H1 (cell line): ENCODE measurements at regions not wholly inside any gene's neighbourhood (a gene's known extent, or its start where the extent isn't known, plus 50 kb on each side); places are given as distances from the start of the nearest gene placed in this dataset.

Source experiments
- CTCF ChIA-PET: fragments of 300-600 bp; sonication (Branson Sonifier 250); formaldehyde crosslinking; loops from one replicate; lab custom pipeline; 2021; ENCODE audit not compliant: partially characterized antibody; lab: Charles Lee
- POLR2A ChIA-PET: fragments of 300-600 bp; sonication (Branson Sonifier 250); formaldehyde crosslinking; loops from one replicate; lab custom pipeline; 2021; ENCODE audit warnings: inconsistent platforms; ENCODE audit not compliant: partially characterized antibody; lab: Charles Lee
- DNase-seq, 2 experiments: peaks; one replicate each; pipeline versions ENCODE4 v3.0.0 to v3.0.0-alpha.2; 2010 to 2022; ENCODE audit warnings: low spot score in 2 of 2, low read depth in 1 of 2, mixed read lengths in 1 of 2
- FAIRE-seq: peaks from 2 replicates; lab custom pipeline; 2011; peaks lifted over from hg19 to GRCh38; lab: Jason Lieb, UNC
- H2AFZ ChIP-seq: 2 replicates; pipeline ENCODE4 v1.8.1; 2012; ENCODE audit warnings: low read length, inconsistent platforms
- H2AK5ac ChIP-seq: 2 replicates; pipeline ENCODE4 v1.6.1; 2013; ENCODE audit warnings: low read depth, low read length
- H2BK120ac ChIP-seq: replicated peaks from 2 replicates; pipeline ENCODE3; 2013; ENCODE audit warnings: low read depth, low read length, inconsistent platforms
- H2BK12ac ChIP-seq: 2 replicates; pipeline ENCODE4 v1.6.1; 2013; ENCODE audit warnings: low read depth, low read length
- H2BK15ac ChIP-seq: 2 replicates; pipeline ENCODE4 v1.6.1; 2013; ENCODE audit warnings: low read length
- H2BK20ac ChIP-seq: 2 replicates; pipeline ENCODE4 v1.6.1; 2013; ENCODE audit warnings: low read length
- H2BK5ac ChIP-seq: 2 replicates; pipeline ENCODE4 v1.6.1; 2013; ENCODE audit warnings: low read depth, low read length
- H3K14ac ChIP-seq: 2 replicates; pipeline ENCODE4 v1.6.1; 2013; ENCODE audit warnings: inconsistent platforms; ENCODE audit not compliant: insufficient read length
- H3K18ac ChIP-seq: 2 replicates; pipeline ENCODE4 v1.6.1; 2013; ENCODE audit warnings: low read length; ENCODE audit errors: extremely low read depth
- H3K23ac ChIP-seq: 2 replicates; pipeline ENCODE4 v1.6.1; 2013; ENCODE audit warnings: inconsistent platforms; ENCODE audit not compliant: insufficient read length
- H3K23me2 ChIP-seq: 2 replicates; pipeline ENCODE4 v1.6.1; 2013; ENCODE audit warnings: low read depth, low read length
- H3K27ac ChIP-seq: 2 replicates; pipeline ENCODE4 v1.6.1; 2011; ENCODE audit warnings: low read depth, low read length, inconsistent platforms
- H3K27me3 ChIP-seq, 4 experiments: replicated peaks in 1 of 4; 1 replicate in 1 of 4; 2 replicates in 3 of 4; pipeline versions ENCODE4 v1.6.1 to v1.8.1; 2011 to 2013; ENCODE audit warnings: low read length in 3 of 4, mild to moderate bottlenecking in 3 of 4, inconsistent platforms in 2 of 4, mixed read lengths in 2 of 4, moderate library complexity in 1 of 4; ENCODE audit not compliant: control insufficient read depth in 3 of 4, insufficient read depth in 3 of 4; ENCODE audit errors: extremely low read depth in 1 of 4
- H3K36me3 ChIP-seq, 4 experiments: 2 replicates each; pipeline versions ENCODE4 v1.6.1 to v1.8.1; 2011 to 2013; ENCODE audit warnings: mild to moderate bottlenecking in 4 of 4, low read length in 3 of 4, moderate library complexity in 2 of 4, control low read depth in 1 of 4, inconsistent platforms in 1 of 4; ENCODE audit not compliant: insufficient read depth in 4 of 4, control insufficient read depth in 2 of 4
- H3K4ac ChIP-seq: replicated peaks from 2 replicates; pipeline ENCODE3; 2013; ENCODE audit warnings: low read length, low read depth, mixed read lengths, inconsistent platforms; ENCODE audit not compliant: insufficient read length
- H3K4me1 ChIP-seq, 4 experiments: replicated peaks in 1 of 4; 1 replicate in 1 of 4; 2 replicates in 3 of 4; pipeline versions ENCODE4 v1.6.1 to v1.8.1; 2011 to 2013; ENCODE audit warnings: low read length in 3 of 4, inconsistent platforms in 2 of 4, mixed read lengths in 1 of 4; ENCODE audit not compliant: insufficient read depth in 4 of 4, control insufficient read depth in 3 of 4
- H3K4me2 ChIP-seq, 2 experiments: 2 replicates each; pipeline versions ENCODE4 v1.6.1 to v1.8.1; 2011 to 2013; ENCODE audit warnings: low read depth in 2 of 2, low read length in 2 of 2, control low read depth in 1 of 2, inconsistent platforms in 1 of 2, mild to moderate bottlenecking in 1 of 2; ENCODE audit not compliant: insufficient read depth in 1 of 2
- H3K4me3 ChIP-seq, 4 experiments: fragments of 200-600, 300-600 bp in 1 of 4; sonication (generic), shearing (Covaris generic), sonication (Bioruptor Twin) in 1 of 4; 2 replicates each; pipeline versions ENCODE4 v1.5.1 to v1.8.1; 2011 to 2016; ENCODE audit warnings: low read length in 4 of 4, low read depth in 3 of 4, control low read depth in 2 of 4, inconsistent platforms in 2 of 4, mild to moderate bottlenecking in 2 of 4, mixed read lengths in 1 of 4, moderate library complexity in 1 of 4; ENCODE audit not compliant: insufficient read depth in 2 of 4; ENCODE audit errors: extremely low read depth in 1 of 4
- H3K56ac ChIP-seq: replicated peaks from 2 replicates; pipeline ENCODE3; 2013; ENCODE audit warnings: low read depth, mild to moderate bottlenecking, mixed read lengths, low read length, inconsistent platforms; ENCODE audit not compliant: insufficient read length
- H3K79me1 ChIP-seq: 2 replicates; pipeline ENCODE4 v1.6.1; 2013; ENCODE audit warnings: low read depth, low read length, control low read depth
- H3K79me2 ChIP-seq, 2 experiments: 2 replicates each; pipeline versions ENCODE4 v1.6.1 to v1.8.1; 2012 to 2013; ENCODE audit warnings: low read length in 2 of 2, mild to moderate bottlenecking in 2 of 2, inconsistent platforms in 1 of 2; ENCODE audit not compliant: insufficient read depth in 2 of 2, control insufficient read depth in 1 of 2
- H3K9ac ChIP-seq, 4 experiments: replicated peaks in 1 of 4; 1 replicate in 1 of 4; 2 replicates in 3 of 4; pipeline versions ENCODE4 v1.6.1 to v1.8.1; 2011 to 2013; ENCODE audit warnings: low read depth in 3 of 4, low read length in 3 of 4, control low read depth in 2 of 4, mild to moderate bottlenecking in 2 of 4, moderate library complexity in 2 of 4, inconsistent platforms in 1 of 4; ENCODE audit errors: extremely low read depth in 1 of 4
- H3K9me3 ChIP-seq, 2 experiments: 2 replicates each; pipeline versions ENCODE4 v1.6.1 to v1.8.1; 2012 to 2013; ENCODE audit warnings: mild to moderate bottlenecking in 2 of 2, moderate library complexity in 2 of 2, control low read depth in 1 of 2, inconsistent platforms in 1 of 2, low read depth in 1 of 2, low read length in 1 of 2, mixed read lengths in 1 of 2; ENCODE audit not compliant: insufficient read depth in 2 of 2
- H4K20me1 ChIP-seq, 2 experiments: replicated peaks in 1 of 2; 2 replicates each; pipeline versions ENCODE3 to v1.8.1; 2011 to 2013; ENCODE audit warnings: inconsistent platforms in 2 of 2, low read length in 2 of 2, mild to moderate bottlenecking in 1 of 2; ENCODE audit not compliant: insufficient read depth in 2 of 2, control insufficient read depth in 1 of 2
- H4K5ac ChIP-seq: 2 replicates; pipeline ENCODE4 v1.6.1; 2013; ENCODE audit warnings: low read length, low read depth, mixed read lengths, inconsistent platforms; ENCODE audit not compliant: insufficient read length
- H4K8ac ChIP-seq: 2 replicates; pipeline ENCODE4 v1.8.0; 2013; ENCODE audit warnings: mild to moderate bottlenecking, moderate library complexity, low read length, inconsistent platforms; ENCODE audit not compliant: insufficient read depth; ENCODE audit errors: extremely low read depth
- H4K91ac ChIP-seq: replicated peaks from 2 replicates; pipeline ENCODE3; 2013; ENCODE audit warnings: low read length, mixed read lengths, inconsistent platforms; ENCODE audit not compliant: insufficient read length
- RBBP5 ChIP-seq: IDR thresholded peaks from 2 replicates; pipeline ENCODE4 v1.7.1; 2012; ENCODE audit warnings: low read depth, mild to moderate bottlenecking, inconsistent platforms, low read length, moderate library complexity, borderline replicate concordance
- WGBS, 2 experiments: shearing (Covaris generic) in 1 of 2; methylation state at CpG; one replicate each; pipeline versions ENCODE4 v1.1.6 to v1.1.7; 2013 to 2015; ENCODE audit warnings: low lambda C conversion rate in 2 of 2, mixed read lengths in 2 of 2, inconsistent platforms in 1 of 2, low coverage in 1 of 2, missing lambda C conversion rate in 1 of 2; ENCODE audit not compliant: insufficient replicate concordance in 2 of 2, insufficient coverage in 1 of 2, insufficient read length in 1 of 2; ENCODE audit errors: extremely low coverage in 1 of 2, missing lambda C conversion rate in 1 of 2; 5-methylcytosine and 5-hydroxymethylcytosine counted together

- ChIA-PET POLR2A (interaction anchor here (1.4 kb wide), 1 partner anchor 82 kb away, joined by 3 read pairs; no protein-coding TSS in a partner anchor), CTCF (interaction anchor here (0.7 to 1.4 kb wide), 2 partner anchors 17 to 133 kb away, joined by 3 to 5 read pairs; no protein-coding TSS in a partner anchor)
- Histone ChIP-seq H2BK12ac (no peak overlapping the region; the same call in 1 of the 2 replicates), H4K5ac (no peak overlapping the region), H3K4me3 (no peak overlapping the region), H4K8ac (no peak overlapping the region), H3K9me3 (no peaks in the 10 kb centered on the region), H2BK5ac (no peak overlapping the region), H4K91ac (no peak overlapping the region), H3K9ac (no peak overlapping the region), H3K4me2 (no peak overlapping the region), H3K14ac (no peak overlapping the region)
- 74% methylated on average over 5 of the region's 9 CpGs; no CpG with 5 or more reads in 1 of the 2 experiments for WGBS, 2 experiments
- FAIRE-seq, result no peak
- no peak for TF ChIP-seq RBBP5
- TF ChIP-seq, all 59 proteins: peak for 0
- no peak for DNase-seq
- Histone ChIP-seq H3K18ac (no peak overlapping the region), H4K20me1 (no peaks in the 10 kb centered on the region), H3K56ac (no peak overlapping the region), H3K79me1 (no peaks in the 10 kb centered on the region; the same call in 1 of the 2 replicates), H2AFZ (no peak overlapping the region), H3K27me3 (no peaks in the 10 kb centered on the region), H2AK5ac (no peak overlapping the region), H2BK120ac (no peak overlapping the region), H3K27ac (no peak overlapping the region), H3K23me2 (no peaks in the 10 kb centered on the region), H3K4ac (no peak overlapping the region), H2BK20ac (no peak overlapping the region), H2BK15ac (no peak overlapping the region), H3K36me3 (no peaks in the 10 kb centered on the region), H3K4me1 (no peaks in the 10 kb centered on the region; a peak in 2 of 7 replicates), H3K79me2 (no peaks in the 10 kb centered on the region), H3K23ac (no peak overlapping the region)
Measured at GRCh38 chr15:62961134-62961533, 81.4 kb upstream of the TPM1 start.
